Calu3 (cell line): ENCODE measurements at regions not wholly inside any gene's neighbourhood (a gene's known extent, or its start where the extent isn't known, plus 50 kb on each side); places are given as distances from the start of the nearest gene placed in this dataset.

Experiments used
- BruUV-seq: library from RNA; stranded (reverse); fragments of 400-500 nt; replicated peaks from 2 replicates; lab custom pipeline; 2021; lab: Mats Ljungman, UMichigan
- CTCF ChIA-PET: fragments of 300-600 bp; sonication (Branson Sonifier 250); formaldehyde crosslinking; loops from one replicate; lab custom pipeline; 2022; ENCODE audit warnings: antibody characterized with exemption; lab: Charles Lee
- DNase-seq: peaks from one replicate; pipeline ENCODE4 v3.0.0; 2022
- H3K27ac Mint-ChIP-seq: one replicate; pipeline ENCODE4 v1.8.0; 2022; ENCODE audit warnings: mixed read lengths; ENCODE audit not compliant: unreplicated experiment
- H3K27me3 Mint-ChIP-seq: one replicate; pipeline ENCODE4 v1.8.0; 2022; ENCODE audit warnings: mixed read lengths; ENCODE audit not compliant: unreplicated experiment
- H3K36me3 Mint-ChIP-seq: one replicate; pipeline ENCODE4 v1.8.0; 2022; ENCODE audit warnings: mild to moderate bottlenecking, moderate library complexity, mixed read lengths; ENCODE audit not compliant: insufficient read depth, unreplicated experiment
- H3K4me1 Mint-ChIP-seq: one replicate; pipeline ENCODE4 v1.8.0; 2022; ENCODE audit warnings: mild to moderate bottlenecking, low read depth, mixed read lengths; ENCODE audit not compliant: unreplicated experiment
- H3K4me3 Mint-ChIP-seq: one replicate; pipeline ENCODE4 v1.8.0; 2022; ENCODE audit warnings: mild to moderate bottlenecking, low read depth, moderate library complexity, mixed read lengths; ENCODE audit not compliant: unreplicated experiment
- H3K9me3 Mint-ChIP-seq: one replicate; pipeline ENCODE4 v1.8.0; 2022; ENCODE audit warnings: low read depth, mixed read lengths; ENCODE audit not compliant: unreplicated experiment
- intact Hi-C: fragments of 100-400 bp; cut with micrococcal nuclease; formaldehyde crosslinking; loops from one replicate; pipeline ENCODE4 v1.10.0; 2022; ENCODE audit not compliant: unreplicated experiment
- TF ChIP-seq, protein P1 (sequence below): fragments of 200-600 bp; IDR thresholded peaks from one replicate; pipeline ENCODE4 v1.8.0; 2022; ENCODE audit warnings: antibody characterized with exemption; ENCODE audit not compliant: unreplicated experiment

DNA sequence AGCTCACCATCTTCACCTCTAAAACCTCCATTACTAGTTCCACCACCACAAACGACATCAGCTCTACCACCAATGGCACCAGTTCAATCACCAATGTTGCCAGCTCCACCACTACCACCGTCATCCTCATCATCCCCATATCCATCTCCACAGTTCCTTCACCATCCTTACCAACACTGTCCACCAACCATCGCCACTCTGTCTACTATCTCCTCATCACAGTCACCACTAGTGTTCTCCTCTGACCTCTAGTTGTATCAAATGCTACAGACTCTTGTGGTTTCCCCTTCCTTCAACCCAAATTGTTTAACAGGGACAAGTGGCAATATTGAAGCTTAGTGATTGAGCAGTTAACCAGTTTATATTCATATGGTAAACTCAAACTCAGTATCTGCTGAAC lies 182.6 kb downstream of the CAAP1 start:
- Mint-ChIP-seq H3K27ac (no peak overlapping the region), H3K9me3 (no peaks in the 10 kb centered on the region), H3K4me1 (peaks cover 8% of the 10 kb centered on the region), H3K4me3 (no peak overlapping the region), H3K27me3 (no peaks in the 10 kb centered on the region), H3K36me3 (peaks cover 2% of the 10 kb centered on the region)
- DNase-seq: no peak
- TF ChIP-seq, protein P1, sequence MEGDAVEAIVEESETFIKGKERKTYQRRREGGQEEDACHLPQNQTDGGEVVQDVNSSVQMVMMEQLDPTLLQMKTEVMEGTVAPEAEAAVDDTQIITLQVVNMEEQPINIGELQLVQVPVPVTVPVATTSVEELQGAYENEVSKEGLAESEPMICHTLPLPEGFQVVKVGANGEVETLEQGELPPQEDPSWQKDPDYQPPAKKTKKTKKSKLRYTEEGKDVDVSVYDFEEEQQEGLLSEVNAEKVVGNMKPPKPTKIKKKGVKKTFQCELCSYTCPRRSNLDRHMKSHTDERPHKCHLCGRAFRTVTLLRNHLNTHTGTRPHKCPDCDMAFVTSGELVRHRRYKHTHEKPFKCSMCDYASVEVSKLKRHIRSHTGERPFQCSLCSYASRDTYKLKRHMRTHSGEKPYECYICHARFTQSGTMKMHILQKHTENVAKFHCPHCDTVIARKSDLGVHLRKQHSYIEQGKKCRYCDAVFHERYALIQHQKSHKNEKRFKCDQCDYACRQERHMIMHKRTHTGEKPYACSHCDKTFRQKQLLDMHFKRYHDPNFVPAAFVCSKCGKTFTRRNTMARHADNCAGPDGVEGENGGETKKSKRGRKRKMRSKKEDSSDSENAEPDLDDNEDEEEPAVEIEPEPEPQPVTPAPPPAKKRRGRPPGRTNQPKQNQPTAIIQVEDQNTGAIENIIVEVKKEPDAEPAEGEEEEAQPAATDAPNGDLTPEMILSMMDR: no peak
- CTCF ChIA-PET: no interaction called here
- BruUV-seq: no TSS peak
- intact Hi-C loops: no loop called here

DNA sequence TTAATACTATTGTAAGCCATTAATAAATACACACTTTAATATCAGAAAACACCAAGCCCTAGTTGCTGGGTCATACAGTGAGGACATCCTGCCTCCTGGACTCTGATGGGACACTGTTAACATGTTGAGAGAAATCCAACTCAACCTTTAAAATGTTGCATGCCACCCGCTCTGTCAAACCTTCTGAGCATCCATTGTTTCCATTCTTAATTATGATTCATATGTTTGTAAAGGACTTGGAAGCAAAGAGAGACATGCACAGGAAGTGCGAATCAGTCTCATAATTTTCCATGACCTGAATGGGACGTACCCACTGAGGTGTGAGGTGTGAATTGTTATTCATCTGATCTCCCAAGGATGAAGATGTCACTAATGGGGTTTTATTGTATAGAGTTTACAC lies 186.4 kb downstream of the CAAP1 start:
- Mint-ChIP-seq H3K27me3 (no peaks in the 10 kb centered on the region), H3K27ac (no peak overlapping the region), H3K36me3 (no peaks in the 10 kb centered on the region), H3K4me3 (no peak overlapping the region), H3K9me3 (no peaks in the 10 kb centered on the region), H3K4me1 (peaks cover 8% of the 10 kb centered on the region)
- intact Hi-C loops: no loop called here
- DNase-seq: no peak
- CTCF ChIA-PET: no interaction called here
- no TSS peak for BruUV-seq
- TF ChIP-seq, protein P1: no peak

DNA sequence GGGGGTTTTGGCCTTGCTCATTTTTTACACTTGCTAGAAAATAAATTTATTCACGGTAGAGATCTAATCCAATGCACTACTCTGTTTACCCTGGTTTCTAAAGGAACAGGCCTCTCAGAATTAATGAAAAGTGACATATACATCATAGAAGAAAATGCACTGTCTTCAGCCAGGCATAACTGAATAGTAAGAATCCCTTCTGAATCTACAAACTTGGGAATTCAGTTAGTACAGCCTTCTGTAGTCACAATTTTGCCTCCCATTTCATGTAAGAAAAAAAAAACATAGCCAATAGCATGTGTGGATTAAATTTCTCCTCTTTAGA lies 197.3 kb downstream of the CAAP1 start:
- no TSS peak for BruUV-seq
- no peaks in the 10 kb centered on the region for H3K27me3 Mint-ChIP-seq
- H3K9me3 Mint-ChIP-seq: no peaks in the 10 kb centered on the region
- no peaks in the 10 kb centered on the region for H3K36me3 Mint-ChIP-seq
- TF ChIP-seq, protein P1: no peak
- no peaks in the 10 kb centered on the region for H3K4me1 Mint-ChIP-seq
- no peak overlapping the region for H3K4me3 Mint-ChIP-seq
- CTCF ChIA-PET: no interaction called here
- intact Hi-C loops: no loop called here
- DNase-seq: no peak
- no peak overlapping the region for H3K27ac Mint-ChIP-seq

DNA sequence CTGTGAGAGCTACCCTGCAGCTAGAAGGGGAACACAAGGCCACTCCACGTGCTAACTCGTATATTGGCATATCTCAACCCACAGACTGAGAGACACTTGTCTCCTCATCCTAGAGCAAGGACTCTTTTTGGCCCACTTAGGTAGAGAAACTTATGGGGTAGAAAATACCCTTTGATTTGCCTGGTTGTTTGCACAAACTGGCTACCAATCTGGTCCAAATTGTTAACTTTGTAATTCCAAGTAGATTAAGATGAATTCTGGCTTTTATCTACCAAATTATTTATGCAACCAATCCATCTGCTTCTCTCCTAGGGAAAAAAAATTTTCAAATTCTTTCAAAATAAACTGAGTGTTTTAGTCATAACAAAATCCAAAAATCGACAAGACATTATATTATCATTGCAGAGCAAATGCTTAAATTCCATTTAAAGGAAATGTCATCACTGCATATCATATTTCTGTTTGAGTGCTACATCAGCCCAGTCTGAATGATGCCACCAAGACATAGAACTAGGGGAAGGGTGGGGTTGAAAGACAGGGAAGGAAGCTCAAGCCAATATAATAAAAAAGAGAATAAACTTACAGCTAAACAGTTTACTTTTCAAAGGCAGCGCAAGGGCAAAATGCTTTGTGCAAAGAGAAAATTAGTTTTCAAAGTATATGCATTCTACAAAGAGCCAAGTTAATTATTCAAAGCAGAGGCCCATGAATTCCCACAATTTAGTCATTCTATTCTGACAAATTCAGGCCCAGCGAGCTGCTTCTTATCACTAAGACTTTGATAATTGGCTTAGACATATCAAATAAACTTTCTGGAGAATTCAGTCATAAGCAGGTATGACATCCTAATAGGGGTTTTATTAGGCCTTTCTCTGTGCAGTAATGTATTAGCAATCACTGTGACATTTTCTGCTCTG lies 198.0 kb downstream of the CAAP1 start:
- BruUV-seq: no TSS peak
- no peak for DNase-seq
- Mint-ChIP-seq H3K36me3 (no peaks in the 10 kb centered on the region), H3K4me3 (no peak overlapping the region), H3K9me3 (no peaks in the 10 kb centered on the region), H3K27me3 (no peaks in the 10 kb centered on the region), H3K27ac (no peak overlapping the region), H3K4me1 (no peaks in the 10 kb centered on the region)
- TF ChIP-seq, protein P1: no peak
- intact Hi-C loops: no loop called here
- CTCF ChIA-PET: no interaction called here
